ENCODE measurements at regions not wholly inside any gene's neighbourhood (a gene's known extent, or its start where the extent isn't known, plus 50 kb on each side); places are given as distances from the start of the nearest gene placed in this dataset.

- no peak for DNase-seq
Measured at GRCh38 chr2:43083710-43084698, 142.4 kb downstream of the ZFP36L2 start.

GRCh38 chr2:43082903-43083677 lies 143.3 kb downstream of the ZFP36L2 start:
- DNase-seq: no peak

- peak in 1 of 2 experiments; percentile 30 for DNase-seq
Measured at GRCh38 chr2:43082111-43082894, 144.1 kb downstream of the ZFP36L2 start.

- no peak for DNase-seq
Measured at GRCh38 chr2:43081131-43081765, 145.2 kb downstream of the ZFP36L2 start.

GRCh38 chr2:43080571-43081021 lies 145.8 kb downstream of the ZFP36L2 start:
- DNase-seq: peak in 1 of 2 experiments; percentile 19

GRCh38 chr2:43078781-43079755 lies 147.3 kb downstream of the ZFP36L2 start:
- no peak for DNase-seq

- no peak for DNase-seq
Measured at GRCh38 chr2:43078301-43078700, 148.1 kb downstream of the ZFP36L2 start.

- no peak for DNase-seq
Measured at GRCh38 chr2:43077876-43078275, 148.5 kb downstream of the ZFP36L2 start.

GRCh38 chr2:43076676-43077075 lies 149.7 kb downstream of the ZFP36L2 start:
- DNase-seq: no peak

- DNase-seq: peak in 1 of 2 experiments; percentile 39
Measured at GRCh38 chr2:43075811-43076585, 150.4 kb downstream of the ZFP36L2 start.

- peak in 1 of 2 experiments; percentile 33 for DNase-seq
Measured at GRCh38 chr2:43075054-43075593, 151.3 kb downstream of the ZFP36L2 start.

- DNase-seq: no peak
Measured at GRCh38 chr2:43074592-43075053, 151.8 kb downstream of the ZFP36L2 start.

- DNase-seq: no peak
Measured at GRCh38 chr2:43074052-43074451, 152.4 kb downstream of the ZFP36L2 start.

GRCh38 chr2:43073401-43073825 lies 153.0 kb downstream of the ZFP36L2 start:
- no peak for DNase-seq

GRCh38 chr2:43071599-43072550 lies 154.5 kb downstream of the ZFP36L2 start:
- no peak for DNase-seq

- no peak for DNase-seq
Measured at GRCh38 chr2:43070676-43071502, 155.5 kb downstream of the ZFP36L2 start.

GRCh38 chr2:43070030-43070429 lies 156.4 kb downstream of the ZFP36L2 start:
- DNase-seq: no peak
